ENCODE measurements at regions not wholly inside any gene's neighbourhood (a gene's known extent, or its start where the extent isn't known, plus 50 kb on each side); places are given as distances from the start of the nearest gene placed in this dataset.
A peak's percentile ranks its signal among the peaks of the same experiment; 100 is the strongest.

GRCh38 chr2:147223119-147223518, 621.7 kb upstream of the ACVR2A start:
- Histone ChIP-seq H2AFZ (ENCODE audit: low read depth, low read length) (no peak overlapping the region), H3K27ac (ENCODE audit: low read depth, low read length) (no peak overlapping the region), H3K4me1 (ENCODE audit: insufficient read depth, low read length) (no peaks in the 10 kb centered on the region), H3K36me3 (ENCODE audit: insufficient read depth, low read length) (no peaks in the 10 kb centered on the region), H3K79me2 (ENCODE audit: insufficient read depth, low read length) (no peaks in the 10 kb centered on the region), H4K20me1 (ENCODE audit: insufficient read depth, low read length) (no peaks in the 10 kb centered on the region), H3K4me3 (ENCODE audit: insufficient read depth, low read depth, low read length) (no peak overlapping the region), H3K9ac (ENCODE audit: low read length) (no peak overlapping the region), H3K9me3 (ENCODE audit: insufficient read depth, low read depth, low read length) (no peaks in the 10 kb centered on the region), H3K4me2 (ENCODE audit: low read length) (no peak overlapping the region), H3K27me3 (ENCODE audit: insufficient read depth, low read length) (no peaks in the 10 kb centered on the region)
- TF ChIP-seq EZH2 (IDR thresholded peaks at IDR 0.05; ENCODE audit: insufficient read depth, low read length), result no peak
- TF ChIP-seq CTCF (IDR thresholded peaks at IDR 0.05; ENCODE audit: insufficient read depth, low read depth, low read length), result no peak
- FAIRE-seq (no peak), DNase-seq (ENCODE audit: low read depth) (no peak)
- H3K36me3 Mint-ChIP-seq (ENCODE audit: low read depth, unreplicated experiment), result no peaks in the 10 kb centered on the region
- H3K27ac Mint-ChIP-seq (ENCODE audit: unreplicated experiment), result no peak overlapping the region
- H3K9me3 Mint-ChIP-seq (ENCODE audit: unreplicated experiment), result peaks cover 6% of the 10 kb centered on the region
- H3K27me3 Mint-ChIP-seq (ENCODE audit: low read depth, unreplicated experiment), result no peaks in the 10 kb centered on the region
- H3K4me1 Mint-ChIP-seq (ENCODE audit: low read depth, unreplicated experiment), result peaks cover 7% of the 10 kb centered on the region
- H3K4me3 Mint-ChIP-seq (ENCODE audit: unreplicated experiment), result no peak overlapping the region

GRCh38 chr2:147222506-147222905, 622.3 kb upstream of the ACVR2A start:
- DNase-seq (ENCODE audit: low read depth), result no peak
- Histone ChIP-seq H2AFZ (ENCODE audit: low read depth, low read length) (no peak overlapping the region), H3K27ac (ENCODE audit: low read depth, low read length) (no peak overlapping the region), H3K9me3 (ENCODE audit: insufficient read depth, low read depth, low read length) (no peaks in the 10 kb centered on the region), H3K4me2 (ENCODE audit: low read length) (no peak overlapping the region), H3K36me3 (ENCODE audit: insufficient read depth, low read length) (no peaks in the 10 kb centered on the region), H3K27me3 (ENCODE audit: insufficient read depth, low read length) (no peaks in the 10 kb centered on the region), H4K20me1 (ENCODE audit: insufficient read depth, low read length) (no peaks in the 10 kb centered on the region), H3K4me3 (ENCODE audit: insufficient read depth, low read depth, low read length) (no peak overlapping the region), H3K79me2 (ENCODE audit: insufficient read depth, low read length) (no peaks in the 10 kb centered on the region), H3K4me1 (ENCODE audit: insufficient read depth, low read length) (no peaks in the 10 kb centered on the region), H3K9ac (ENCODE audit: low read length) (no peak overlapping the region)
- Mint-ChIP-seq H3K4me1 (ENCODE audit: low read depth, unreplicated experiment) (peaks cover 7% of the 10 kb centered on the region), H3K36me3 (ENCODE audit: low read depth, unreplicated experiment) (no peaks in the 10 kb centered on the region), H3K4me3 (ENCODE audit: unreplicated experiment) (no peak overlapping the region), H3K27ac (ENCODE audit: unreplicated experiment) (no peak overlapping the region), H3K27me3 (ENCODE audit: low read depth, unreplicated experiment) (no peaks in the 10 kb centered on the region), H3K9me3 (ENCODE audit: unreplicated experiment) (peaks cover 6% of the 10 kb centered on the region)
- no peak for FAIRE-seq
- TF ChIP-seq EZH2 (IDR thresholded peaks at IDR 0.05; ENCODE audit: insufficient read depth, low read length) (no peak), CTCF (IDR thresholded peaks at IDR 0.05; ENCODE audit: insufficient read depth, low read depth, low read length) (no peak)

GRCh38 chr2:147214914-147215313, 629.9 kb upstream of the ACVR2A start:
- Histone ChIP-seq H3K9ac (ENCODE audit: low read length) (no peak overlapping the region), H4K20me1 (ENCODE audit: insufficient read depth, low read length) (no peaks in the 10 kb centered on the region), H3K4me2 (ENCODE audit: low read length) (no peak overlapping the region), H3K36me3 (ENCODE audit: insufficient read depth, low read length) (no peaks in the 10 kb centered on the region), H3K79me2 (ENCODE audit: insufficient read depth, low read length) (no peaks in the 10 kb centered on the region), H3K27ac (ENCODE audit: low read depth, low read length) (no peak overlapping the region), H3K4me3 (ENCODE audit: insufficient read depth, low read depth, low read length) (no peak overlapping the region), H3K4me1 (ENCODE audit: insufficient read depth, low read length) (no peaks in the 10 kb centered on the region), H3K9me3 (ENCODE audit: insufficient read depth, low read depth, low read length) (no peaks in the 10 kb centered on the region), H2AFZ (ENCODE audit: low read depth, low read length) (no peak overlapping the region), H3K27me3 (ENCODE audit: insufficient read depth, low read length) (no peaks in the 10 kb centered on the region)
- H3K27me3 Mint-ChIP-seq (ENCODE audit: low read depth, unreplicated experiment), result no peaks in the 10 kb centered on the region
- no peaks in the 10 kb centered on the region for H3K4me1 Mint-ChIP-seq (ENCODE audit: low read depth, unreplicated experiment)
- no peaks in the 10 kb centered on the region for H3K36me3 Mint-ChIP-seq (ENCODE audit: low read depth, unreplicated experiment)
- H3K27ac Mint-ChIP-seq (ENCODE audit: unreplicated experiment), result no peak overlapping the region
- TF ChIP-seq CTCF (IDR thresholded peaks at IDR 0.05; ENCODE audit: insufficient read depth, low read depth, low read length) (no peak), EZH2 (IDR thresholded peaks at IDR 0.05; ENCODE audit: insufficient read depth, low read length) (no peak)
- H3K9me3 Mint-ChIP-seq (ENCODE audit: unreplicated experiment), result peaks cover 12% of the 10 kb centered on the region
- FAIRE-seq, result no peak
- peak; percentile 14 for DNase-seq (ENCODE audit: low read depth)
- no peak overlapping the region for H3K4me3 Mint-ChIP-seq (ENCODE audit: unreplicated experiment)

All from astrocyte (in vitro differentiated cells and primary cell).